ENCODE measurements at regions not wholly inside any gene's neighbourhood (a gene's known extent, or its start where the extent isn't known, plus 50 kb on each side); places are given as distances from the start of the nearest gene placed in this dataset.

DNA sequence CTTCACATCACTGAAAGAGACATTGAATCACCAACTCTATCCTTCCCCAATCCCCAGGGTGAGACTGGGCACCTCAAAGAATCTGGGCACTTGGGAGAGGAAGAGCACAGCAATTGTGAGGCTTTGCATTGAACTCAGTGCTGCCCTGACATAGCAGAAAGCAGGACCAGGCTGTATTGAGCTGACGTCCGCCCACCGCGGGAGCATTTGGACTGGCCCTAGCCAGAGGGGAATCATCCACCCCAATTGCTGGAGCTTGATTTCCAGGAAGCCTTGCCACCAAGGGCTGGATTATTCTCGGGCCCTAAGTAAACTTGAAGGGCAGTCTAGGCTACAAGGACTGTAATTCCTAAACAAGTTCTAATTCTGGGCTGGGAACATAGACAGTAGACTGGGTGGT is 416.3 kb upstream of the PHF14 start:
- DNase-seq = no peak
- no peak overlapping the region for H3K4me3 ChIP-seq
- no peaks in the 10 kb centered on the region for H3K27me3 ChIP-seq
- H3K4me1 ChIP-seq = no peaks in the 10 kb centered on the region
- H3K36me3 ChIP-seq = no peaks in the 10 kb centered on the region
- H3K27ac ChIP-seq = no peak overlapping the region
- H3K9me3 ChIP-seq = no peaks in the 10 kb centered on the region
- TF ChIP-seq POLR2A (IDR thresholded peaks at IDR 0.05) (no peak), POLR2AphosphoS5 (IDR thresholded peaks at IDR 0.05) (no peak), EP300 (IDR thresholded peaks at IDR 0.05) (no peak)
- TF ChIP-seq, protein P1, sequence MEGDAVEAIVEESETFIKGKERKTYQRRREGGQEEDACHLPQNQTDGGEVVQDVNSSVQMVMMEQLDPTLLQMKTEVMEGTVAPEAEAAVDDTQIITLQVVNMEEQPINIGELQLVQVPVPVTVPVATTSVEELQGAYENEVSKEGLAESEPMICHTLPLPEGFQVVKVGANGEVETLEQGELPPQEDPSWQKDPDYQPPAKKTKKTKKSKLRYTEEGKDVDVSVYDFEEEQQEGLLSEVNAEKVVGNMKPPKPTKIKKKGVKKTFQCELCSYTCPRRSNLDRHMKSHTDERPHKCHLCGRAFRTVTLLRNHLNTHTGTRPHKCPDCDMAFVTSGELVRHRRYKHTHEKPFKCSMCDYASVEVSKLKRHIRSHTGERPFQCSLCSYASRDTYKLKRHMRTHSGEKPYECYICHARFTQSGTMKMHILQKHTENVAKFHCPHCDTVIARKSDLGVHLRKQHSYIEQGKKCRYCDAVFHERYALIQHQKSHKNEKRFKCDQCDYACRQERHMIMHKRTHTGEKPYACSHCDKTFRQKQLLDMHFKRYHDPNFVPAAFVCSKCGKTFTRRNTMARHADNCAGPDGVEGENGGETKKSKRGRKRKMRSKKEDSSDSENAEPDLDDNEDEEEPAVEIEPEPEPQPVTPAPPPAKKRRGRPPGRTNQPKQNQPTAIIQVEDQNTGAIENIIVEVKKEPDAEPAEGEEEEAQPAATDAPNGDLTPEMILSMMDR (IDR thresholded peaks at IDR 0.05) = no peak
- WGBS, 5 donors = 91 to 96% (median 93%) methylated on average over 5 of the region's 5 CpGs
- intact Hi-C loops (cut with DNase I; ENCODE audit: low total_unique reads) = no loop called here

DNA sequence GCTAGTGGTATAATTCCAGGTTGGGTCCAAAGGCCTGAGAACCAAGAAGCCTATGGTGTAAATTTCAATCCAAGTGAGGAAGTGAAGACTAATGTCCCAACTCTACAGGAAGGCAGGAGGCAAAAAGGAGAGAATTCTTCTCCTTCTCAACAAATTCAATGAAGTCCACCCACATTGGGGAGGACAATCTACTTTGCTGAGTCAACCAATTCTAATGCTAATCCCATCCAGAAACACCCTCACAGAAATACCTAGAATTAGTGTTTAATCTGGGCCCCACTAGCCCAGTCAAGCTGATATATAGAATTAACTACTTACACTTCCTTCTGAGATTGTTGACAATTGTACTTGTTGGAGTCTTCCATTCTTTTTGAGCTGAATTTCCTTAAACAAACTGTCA is 413.2 kb upstream of the PHF14 start:
- DNase-seq = no peak
- Histone ChIP-seq H3K9me3 (no peaks in the 10 kb centered on the region), H3K36me3 (no peaks in the 10 kb centered on the region), H3K27ac (no peak overlapping the region), H3K4me3 (no peak overlapping the region), H3K27me3 (no peaks in the 10 kb centered on the region), H3K4me1 (no peaks in the 10 kb centered on the region)
- no peak for TF ChIP-seq EP300 (IDR thresholded peaks at IDR 0.05)
- no peak for TF ChIP-seq POLR2AphosphoS5 (IDR thresholded peaks at IDR 0.05)
- TF ChIP-seq POLR2A (IDR thresholded peaks at IDR 0.05) = no peak
- TF ChIP-seq, protein P1 (IDR thresholded peaks at IDR 0.05) = no peak
- intact Hi-C loops (cut with DNase I; ENCODE audit: low total_unique reads) = no loop called here

DNA sequence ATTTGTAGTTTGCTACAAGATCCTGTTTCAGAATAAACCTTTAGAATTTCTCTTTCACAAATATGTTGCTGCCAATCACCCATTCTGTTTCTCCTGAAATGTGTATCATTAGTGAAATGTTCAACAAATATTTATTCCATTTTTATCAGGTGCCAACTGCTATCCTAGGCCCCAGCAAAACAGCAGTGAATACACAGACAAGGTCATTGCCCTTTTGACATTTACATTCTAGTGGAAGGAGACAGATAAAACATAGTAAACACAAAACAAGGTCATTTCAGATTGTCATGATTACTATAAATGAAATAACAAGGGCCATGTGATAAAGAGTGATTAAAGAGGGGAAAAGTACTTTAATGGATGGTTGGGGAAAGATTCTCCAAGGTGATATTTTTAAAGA is 404.8 kb upstream of the PHF14 start:
- Histone ChIP-seq H3K27ac (no peak overlapping the region), H3K4me1 (no peaks in the 10 kb centered on the region), H3K9me3 (peaks cover 0 to 6% (median 3%) of the 10 kb centered on the region in 4 donors), H3K36me3 (no peaks in the 10 kb centered on the region), H3K4me3 (no peak overlapping the region), H3K27me3 (no peaks in the 10 kb centered on the region)
- intact Hi-C loops (cut with DNase I; ENCODE audit: low total_unique reads) = no loop called here
- peak in 1 of 2 donors; percentile 3 for DNase-seq
- no peak for TF ChIP-seq EP300 (IDR thresholded peaks at IDR 0.05)
- TF ChIP-seq, protein P1 (IDR thresholded peaks at IDR 0.05) = no peak

DNA sequence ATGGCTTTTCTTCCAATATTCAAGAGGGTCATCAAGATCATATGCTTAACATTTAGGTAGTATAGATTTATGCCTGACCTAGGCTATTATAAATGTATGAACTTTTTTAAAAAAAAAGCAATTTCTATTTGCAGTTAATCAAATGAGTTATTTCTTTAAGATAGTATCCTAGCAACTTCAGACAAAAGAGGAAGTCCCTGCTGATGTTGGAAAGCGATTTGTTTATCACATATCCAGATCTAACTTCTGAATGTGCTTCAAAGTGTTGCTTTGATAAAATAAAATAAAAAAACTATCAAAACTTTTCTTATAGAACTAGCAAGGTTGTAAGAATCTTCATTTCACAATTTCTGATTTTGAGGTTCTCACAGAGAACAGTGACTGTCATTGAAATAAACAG is 401.9 kb upstream of the PHF14 start:
- Histone ChIP-seq H3K4me3 (no peak overlapping the region), H3K27me3 (no peaks in the 10 kb centered on the region), H3K36me3 (no peaks in the 10 kb centered on the region), H3K9me3 (no peaks in the 10 kb centered on the region), H3K4me1 (no peaks in the 10 kb centered on the region), H3K27ac (no peak overlapping the region)
- intact Hi-C loops (cut with DNase I; ENCODE audit: low total_unique reads) = no loop called here
- TF ChIP-seq POLR2AphosphoS5 (IDR thresholded peaks at IDR 0.05) = no peak
- no peak for TF ChIP-seq EP300 (IDR thresholded peaks at IDR 0.05)
- TF ChIP-seq, protein P1 (IDR thresholded peaks at IDR 0.05) = no peak
- no peak for TF ChIP-seq POLR2A (IDR thresholded peaks at IDR 0.05)
- 6 to 18% (median 9%) methylated on average over 1 of the region's 1 CpG for WGBS, 5 donors
- DNase-seq = no peak
